ENCODE measurements at regions not wholly inside any gene's neighbourhood (a gene's known extent, or its start where the extent isn't known, plus 50 kb on each side); places are given as distances from the start of the nearest gene placed in this dataset.

- TF ChIP-seq, protein P1, sequence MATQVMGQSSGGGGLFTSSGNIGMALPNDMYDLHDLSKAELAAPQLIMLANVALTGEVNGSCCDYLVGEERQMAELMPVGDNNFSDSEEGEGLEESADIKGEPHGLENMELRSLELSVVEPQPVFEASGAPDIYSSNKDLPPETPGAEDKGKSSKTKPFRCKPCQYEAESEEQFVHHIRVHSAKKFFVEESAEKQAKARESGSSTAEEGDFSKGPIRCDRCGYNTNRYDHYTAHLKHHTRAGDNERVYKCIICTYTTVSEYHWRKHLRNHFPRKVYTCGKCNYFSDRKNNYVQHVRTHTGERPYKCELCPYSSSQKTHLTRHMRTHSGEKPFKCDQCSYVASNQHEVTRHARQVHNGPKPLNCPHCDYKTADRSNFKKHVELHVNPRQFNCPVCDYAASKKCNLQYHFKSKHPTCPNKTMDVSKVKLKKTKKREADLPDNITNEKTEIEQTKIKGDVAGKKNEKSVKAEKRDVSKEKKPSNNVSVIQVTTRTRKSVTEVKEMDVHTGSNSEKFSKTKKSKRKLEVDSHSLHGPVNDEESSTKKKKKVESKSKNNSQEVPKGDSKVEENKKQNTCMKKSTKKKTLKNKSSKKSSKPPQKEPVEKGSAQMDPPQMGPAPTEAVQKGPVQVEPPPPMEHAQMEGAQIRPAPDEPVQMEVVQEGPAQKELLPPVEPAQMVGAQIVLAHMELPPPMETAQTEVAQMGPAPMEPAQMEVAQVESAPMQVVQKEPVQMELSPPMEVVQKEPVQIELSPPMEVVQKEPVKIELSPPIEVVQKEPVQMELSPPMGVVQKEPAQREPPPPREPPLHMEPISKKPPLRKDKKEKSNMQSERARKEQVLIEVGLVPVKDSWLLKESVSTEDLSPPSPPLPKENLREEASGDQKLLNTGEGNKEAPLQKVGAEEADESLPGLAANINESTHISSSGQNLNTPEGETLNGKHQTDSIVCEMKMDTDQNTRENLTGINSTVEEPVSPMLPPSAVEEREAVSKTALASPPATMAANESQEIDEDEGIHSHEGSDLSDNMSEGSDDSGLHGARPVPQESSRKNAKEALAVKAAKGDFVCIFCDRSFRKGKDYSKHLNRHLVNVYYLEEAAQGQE (IDR thresholded peaks at IDR 0.05; ENCODE audit: insufficient read depth in 1 of 2, low read depth in 2 of 2, low read length in 2 of 2), result no peak
- TF ChIP-seq SIN3A (IDR thresholded peaks at IDR 0.05; ENCODE audit: borderline replicate concordance, insufficient read depth, low read length) (no peak), POLR2AphosphoS5 (IDR thresholded peaks at IDR 0.05; ENCODE audit: low read depth, low read length) (no peak), TAF1 (IDR thresholded peaks at IDR 0.05; ENCODE audit: borderline replicate concordance, insufficient read depth, low read length) (no peak)
These were observed 558.3 kb downstream of the MATN1 start for GRCh38 chr1:30165116-30165515.

Measured in PFSK-1 (cell line).